ENCODE measurements at regions not wholly inside any gene's neighbourhood (a gene's known extent, or its start where the extent isn't known, plus 50 kb on each side); places are given as distances from the start of the nearest gene placed in this dataset.
"Not testable (repeated sequence)": the region's sequence is repeated elsewhere in the genome, so short reads cannot be mapped to it uniquely, and the experiment has no call there.

- ChIA-PET CTCF (no interaction called here), POLR2A (no interaction called here)
- no peak for DNase-seq (ENCODE audit: extremely low spot score)
- TF ChIP-seq CTCF (IDR thresholded peaks at IDR 0.05; ENCODE audit: control extremely low read depth, extremely low read depth, low read depth, missing control alignments): no peak
Observed at GRCh38 chr10:18793951-18794350, 134.7 kb downstream of the ARL5B start.

GRCh38 chr10:18795549-18795948 lies 136.3 kb downstream of the ARL5B start:
- DNase-seq (ENCODE audit: extremely low spot score): no peak
- ChIA-PET POLR2A (no interaction called here), CTCF (no interaction called here)
- TF ChIP-seq CTCF (IDR thresholded peaks at IDR 0.05; ENCODE audit: control extremely low read depth, extremely low read depth, low read depth, missing control alignments): no peak

GRCh38 chr10:18797286-18797685 lies 138.1 kb downstream of the ARL5B start:
- TF ChIP-seq CTCF (IDR thresholded peaks at IDR 0.05; ENCODE audit: control extremely low read depth, extremely low read depth, low read depth, missing control alignments): no peak
- CTCF ChIA-PET: interaction anchor here (1.3 kb wide), 1 partner anchor 17 kb away, joined by 3 read pairs; no protein-coding TSS in a partner anchor
- DNase-seq (ENCODE audit: extremely low spot score): no peak
- POLR2A ChIA-PET: no interaction called here

GRCh38 chr10:18822156-18822555 lies 162.9 kb downstream of the ARL5B start:
- TF ChIP-seq CTCF (IDR thresholded peaks at IDR 0.05; ENCODE audit: control extremely low read depth, extremely low read depth, low read depth, missing control alignments): no peak
- CTCF ChIA-PET: no interaction called here

GRCh38 chr10:18829259-18829658 lies 170.0 kb downstream of the ARL5B start:
- no peak for TF ChIP-seq CTCF (IDR thresholded peaks at IDR 0.05; ENCODE audit: control extremely low read depth, extremely low read depth, low read depth, missing control alignments)
- ChIA-PET POLR2A (no interaction called here), CTCF (interaction anchor here (1.4 kb wide), 1 partner anchor 8 kb away, joined by 4 read pairs; no protein-coding TSS in a partner anchor)
- DNase-seq (ENCODE audit: extremely low spot score): no peak

More at GRCh38 chr10:18822156-18822555, 162.9 kb downstream of the ARL5B start:
- POLR2A ChIA-PET: no interaction called here
- no peak for DNase-seq (ENCODE audit: extremely low spot score)

- ChIA-PET POLR2A (no interaction called here), CTCF (interaction anchor here (1.1 to 1.4 kb wide), 3 partner anchors 9 to 12 kb away, joined by 3 to 4 read pairs (median 4); no protein-coding TSS in a partner anchor)
- TF ChIP-seq CTCF (IDR thresholded peaks at IDR 0.05; ENCODE audit: control extremely low read depth, extremely low read depth, low read depth, missing control alignments): no peak
Observed at GRCh38 chr10:18830277-18830676, 171.0 kb downstream of the ARL5B start.

GRCh38 chr10:18856623-18857022 lies 192.0 kb upstream of the MALRD1 start:
- POLR2A ChIA-PET; CTCF ChIA-PET; DNase-seq (ENCODE audit: extremely low spot score): not testable (repeated sequence)

More at GRCh38 chr10:18830277-18830676, 171.0 kb downstream of the ARL5B start:
- no peak for DNase-seq (ENCODE audit: extremely low spot score)

All from GM10248 (cell line).